H1 (cell line): ENCODE measurements at regions not wholly inside any gene's neighbourhood (a gene's known extent, or its start where the extent isn't known, plus 50 kb on each side); places are given as distances from the start of the nearest gene placed in this dataset.

Experiments
- CTCF ChIA-PET: fragments of 300-600 bp; sonication (Branson Sonifier 250); formaldehyde crosslinking; loops from one replicate; lab custom pipeline; 2021; ENCODE audit not compliant: partially characterized antibody; lab: Charles Lee
- POLR2A ChIA-PET: fragments of 300-600 bp; sonication (Branson Sonifier 250); formaldehyde crosslinking; loops from one replicate; lab custom pipeline; 2021; ENCODE audit warnings: inconsistent platforms; ENCODE audit not compliant: partially characterized antibody; lab: Charles Lee
- DNase-seq, 2 experiments: peaks; one replicate each; pipeline versions ENCODE4 v3.0.0 to v3.0.0-alpha.2; 2010 to 2022; ENCODE audit warnings: low spot score in 2 of 2, low read depth in 1 of 2, mixed read lengths in 1 of 2
- FAIRE-seq: peaks from 2 replicates; lab custom pipeline; 2011; peaks lifted over from hg19 to GRCh38; lab: Jason Lieb, UNC
- H2AFZ ChIP-seq: 2 replicates; pipeline ENCODE4 v1.8.1; 2012; ENCODE audit warnings: low read length, inconsistent platforms
- H2AK5ac ChIP-seq: 2 replicates; pipeline ENCODE4 v1.6.1; 2013; ENCODE audit warnings: low read depth, low read length
- H2BK120ac ChIP-seq: replicated peaks from 2 replicates; pipeline ENCODE3; 2013; ENCODE audit warnings: low read depth, low read length, inconsistent platforms
- H2BK12ac ChIP-seq: 2 replicates; pipeline ENCODE4 v1.6.1; 2013; ENCODE audit warnings: low read depth, low read length
- H2BK15ac ChIP-seq: 2 replicates; pipeline ENCODE4 v1.6.1; 2013; ENCODE audit warnings: low read length
- H2BK20ac ChIP-seq: 2 replicates; pipeline ENCODE4 v1.6.1; 2013; ENCODE audit warnings: low read length
- H2BK5ac ChIP-seq: 2 replicates; pipeline ENCODE4 v1.6.1; 2013; ENCODE audit warnings: low read depth, low read length
- H3K14ac ChIP-seq: 2 replicates; pipeline ENCODE4 v1.6.1; 2013; ENCODE audit warnings: inconsistent platforms; ENCODE audit not compliant: insufficient read length
- H3K18ac ChIP-seq: 2 replicates; pipeline ENCODE4 v1.6.1; 2013; ENCODE audit warnings: low read length; ENCODE audit errors: extremely low read depth
- H3K23ac ChIP-seq: 2 replicates; pipeline ENCODE4 v1.6.1; 2013; ENCODE audit warnings: inconsistent platforms; ENCODE audit not compliant: insufficient read length
- H3K23me2 ChIP-seq: 2 replicates; pipeline ENCODE4 v1.6.1; 2013; ENCODE audit warnings: low read depth, low read length
- H3K27ac ChIP-seq: 2 replicates; pipeline ENCODE4 v1.6.1; 2011; ENCODE audit warnings: low read depth, low read length, inconsistent platforms
- H3K27me3 ChIP-seq, 4 experiments: replicated peaks in 1 of 4; 1 replicate in 1 of 4; 2 replicates in 3 of 4; pipeline versions ENCODE4 v1.6.1 to v1.8.1; 2011 to 2013; ENCODE audit warnings: low read length in 3 of 4, mild to moderate bottlenecking in 3 of 4, inconsistent platforms in 2 of 4, mixed read lengths in 2 of 4, moderate library complexity in 1 of 4; ENCODE audit not compliant: control insufficient read depth in 3 of 4, insufficient read depth in 3 of 4; ENCODE audit errors: extremely low read depth in 1 of 4
- H3K36me3 ChIP-seq, 4 experiments: 2 replicates each; pipeline versions ENCODE4 v1.6.1 to v1.8.1; 2011 to 2013; ENCODE audit warnings: mild to moderate bottlenecking in 4 of 4, low read length in 3 of 4, moderate library complexity in 2 of 4, control low read depth in 1 of 4, inconsistent platforms in 1 of 4; ENCODE audit not compliant: insufficient read depth in 4 of 4, control insufficient read depth in 2 of 4
- H3K4ac ChIP-seq: replicated peaks from 2 replicates; pipeline ENCODE3; 2013; ENCODE audit warnings: low read length, low read depth, mixed read lengths, inconsistent platforms; ENCODE audit not compliant: insufficient read length
- H3K4me1 ChIP-seq, 4 experiments: replicated peaks in 1 of 4; 1 replicate in 1 of 4; 2 replicates in 3 of 4; pipeline versions ENCODE4 v1.6.1 to v1.8.1; 2011 to 2013; ENCODE audit warnings: low read length in 3 of 4, inconsistent platforms in 2 of 4, mixed read lengths in 1 of 4; ENCODE audit not compliant: insufficient read depth in 4 of 4, control insufficient read depth in 3 of 4
- H3K4me2 ChIP-seq, 2 experiments: 2 replicates each; pipeline versions ENCODE4 v1.6.1 to v1.8.1; 2011 to 2013; ENCODE audit warnings: low read depth in 2 of 2, low read length in 2 of 2, control low read depth in 1 of 2, inconsistent platforms in 1 of 2, mild to moderate bottlenecking in 1 of 2; ENCODE audit not compliant: insufficient read depth in 1 of 2
- H3K4me3 ChIP-seq, 4 experiments: fragments of 200-600, 300-600 bp in 1 of 4; sonication (generic), shearing (Covaris generic), sonication (Bioruptor Twin) in 1 of 4; 2 replicates each; pipeline versions ENCODE4 v1.5.1 to v1.8.1; 2011 to 2016; ENCODE audit warnings: low read length in 4 of 4, low read depth in 3 of 4, control low read depth in 2 of 4, inconsistent platforms in 2 of 4, mild to moderate bottlenecking in 2 of 4, mixed read lengths in 1 of 4, moderate library complexity in 1 of 4; ENCODE audit not compliant: insufficient read depth in 2 of 4; ENCODE audit errors: extremely low read depth in 1 of 4
- H3K56ac ChIP-seq: replicated peaks from 2 replicates; pipeline ENCODE3; 2013; ENCODE audit warnings: low read depth, mild to moderate bottlenecking, mixed read lengths, low read length, inconsistent platforms; ENCODE audit not compliant: insufficient read length
- H3K79me1 ChIP-seq: 2 replicates; pipeline ENCODE4 v1.6.1; 2013; ENCODE audit warnings: low read depth, low read length, control low read depth
- H3K79me2 ChIP-seq, 2 experiments: 2 replicates each; pipeline versions ENCODE4 v1.6.1 to v1.8.1; 2012 to 2013; ENCODE audit warnings: low read length in 2 of 2, mild to moderate bottlenecking in 2 of 2, inconsistent platforms in 1 of 2; ENCODE audit not compliant: insufficient read depth in 2 of 2, control insufficient read depth in 1 of 2
- H3K9ac ChIP-seq, 4 experiments: replicated peaks in 1 of 4; 1 replicate in 1 of 4; 2 replicates in 3 of 4; pipeline versions ENCODE4 v1.6.1 to v1.8.1; 2011 to 2013; ENCODE audit warnings: low read depth in 3 of 4, low read length in 3 of 4, control low read depth in 2 of 4, mild to moderate bottlenecking in 2 of 4, moderate library complexity in 2 of 4, inconsistent platforms in 1 of 4; ENCODE audit errors: extremely low read depth in 1 of 4
- H3K9me3 ChIP-seq, 2 experiments: 2 replicates each; pipeline versions ENCODE4 v1.6.1 to v1.8.1; 2012 to 2013; ENCODE audit warnings: mild to moderate bottlenecking in 2 of 2, moderate library complexity in 2 of 2, control low read depth in 1 of 2, inconsistent platforms in 1 of 2, low read depth in 1 of 2, low read length in 1 of 2, mixed read lengths in 1 of 2; ENCODE audit not compliant: insufficient read depth in 2 of 2
- H4K20me1 ChIP-seq, 2 experiments: replicated peaks in 1 of 2; 2 replicates each; pipeline versions ENCODE3 to v1.8.1; 2011 to 2013; ENCODE audit warnings: inconsistent platforms in 2 of 2, low read length in 2 of 2, mild to moderate bottlenecking in 1 of 2; ENCODE audit not compliant: insufficient read depth in 2 of 2, control insufficient read depth in 1 of 2
- H4K5ac ChIP-seq: 2 replicates; pipeline ENCODE4 v1.6.1; 2013; ENCODE audit warnings: low read length, low read depth, mixed read lengths, inconsistent platforms; ENCODE audit not compliant: insufficient read length
- H4K8ac ChIP-seq: 2 replicates; pipeline ENCODE4 v1.8.0; 2013; ENCODE audit warnings: mild to moderate bottlenecking, moderate library complexity, low read length, inconsistent platforms; ENCODE audit not compliant: insufficient read depth; ENCODE audit errors: extremely low read depth
- H4K91ac ChIP-seq: replicated peaks from 2 replicates; pipeline ENCODE3; 2013; ENCODE audit warnings: low read length, mixed read lengths, inconsistent platforms; ENCODE audit not compliant: insufficient read length
- CEBPB ChIP-seq: IDR thresholded peaks from 2 replicates; pipeline ENCODE4 v1.6.1; 2012; ENCODE audit warnings: low read depth, low read length
- WGBS, 2 experiments: shearing (Covaris generic) in 1 of 2; methylation state at CpG; one replicate each; pipeline versions ENCODE4 v1.1.6 to v1.1.7; 2013 to 2015; ENCODE audit warnings: low lambda C conversion rate in 2 of 2, mixed read lengths in 2 of 2, inconsistent platforms in 1 of 2, low coverage in 1 of 2, missing lambda C conversion rate in 1 of 2; ENCODE audit not compliant: insufficient replicate concordance in 2 of 2, insufficient coverage in 1 of 2, insufficient read length in 1 of 2; ENCODE audit errors: extremely low coverage in 1 of 2, missing lambda C conversion rate in 1 of 2; 5-methylcytosine and 5-hydroxymethylcytosine counted together

DNA sequence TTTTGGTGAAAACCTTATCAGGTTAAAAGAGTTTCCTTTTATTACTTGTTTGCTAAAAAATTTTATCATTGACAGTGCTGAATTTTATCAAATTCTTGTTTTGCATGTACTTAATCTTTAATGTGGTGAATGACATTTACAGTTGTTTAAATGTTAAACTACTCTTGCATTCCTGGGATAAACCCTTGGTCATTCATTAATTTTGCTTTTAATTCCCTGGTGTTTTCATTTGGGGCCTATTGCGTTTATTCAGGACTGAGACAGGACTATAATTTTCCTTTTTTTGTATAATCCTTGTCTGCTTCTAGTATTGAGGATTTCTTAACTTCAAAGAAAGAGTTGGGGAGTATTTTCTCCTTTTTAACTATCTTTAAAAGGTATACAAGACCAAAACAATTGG, 98.7 kb upstream of the TLL1 start:
- POLR2A ChIA-PET = no interaction called here
- H3K14ac ChIP-seq = no peak overlapping the region
- WGBS, 2 experiments = 90% methylated on average over 1 of the region's 1 CpG; no CpG with 5 or more reads in 1 of the 2 experiments

More for the DNA sequence above, 98.7 kb upstream of the TLL1 start:
- no peaks in the 10 kb centered on the region for H3K36me3 ChIP-seq
- no peak overlapping the region for H2BK120ac ChIP-seq
- FAIRE-seq = no peak
- H4K5ac ChIP-seq = no peak overlapping the region
- H3K4me2 ChIP-seq = no peak overlapping the region
- H2BK20ac ChIP-seq = no peak overlapping the region
- H4K8ac ChIP-seq = no peak overlapping the region
- H3K4ac ChIP-seq = no peak overlapping the region
- no peak for DNase-seq
- no peak overlapping the region for H3K18ac ChIP-seq
- H2BK12ac ChIP-seq = no peak overlapping the region
- H3K27ac ChIP-seq = no peak overlapping the region
- no peaks in the 10 kb centered on the region for H3K9me3 ChIP-seq
- no peaks in the 10 kb centered on the region for H3K4me1 ChIP-seq
- no peak overlapping the region for H4K91ac ChIP-seq
- no peaks in the 10 kb centered on the region for H3K23me2 ChIP-seq
- H3K9ac ChIP-seq = no peak overlapping the region
- H2AK5ac ChIP-seq = no peak overlapping the region
- H4K20me1 ChIP-seq = no peaks in the 10 kb centered on the region
- H2AFZ ChIP-seq = no peak overlapping the region
- H3K56ac ChIP-seq = no peak overlapping the region
- H3K79me1 ChIP-seq = no peaks in the 10 kb centered on the region
- no peak overlapping the region for H2BK15ac ChIP-seq
- H3K23ac ChIP-seq = no peak overlapping the region
- CTCF ChIA-PET = no interaction called here
- no peaks in the 10 kb centered on the region for H3K79me2 ChIP-seq
- no peak overlapping the region for H3K4me3 ChIP-seq
- TF ChIP-seq CEBPB = no peak
- no peaks in the 10 kb centered on the region for H3K27me3 ChIP-seq
- H2BK5ac ChIP-seq = no peak overlapping the region
